Endothelial cell of umbilical vein (primary cell): ENCODE measurements at regions not wholly inside any gene's neighbourhood (a gene's known extent, or its start where the extent isn't known, plus 50 kb on each side); places are given as distances from the start of the nearest gene placed in this dataset.

ENCODE experiments used
- BruUV-seq: library from RNA; stranded (reverse); fragments of 400-500 nt; replicated peaks from 2 replicates; lab custom pipeline; 2021; lab: Mats Ljungman, UMichigan
- CTCF ChIA-PET: fragments of 300-600, 350-600 bp; sonication (Branson Sonifier 250); formaldehyde crosslinking; loops from one replicate; lab custom pipeline; 2021; ENCODE audit warnings: antibody characterized with exemption, inconsistent platforms; lab: Charles Lee
- POLR2A ChIA-PET: fragments of 300-600, 350-600 bp; sonication (Branson Sonifier 250); formaldehyde crosslinking; loops from one replicate; lab custom pipeline; 2021; ENCODE audit warnings: antibody characterized with exemption, inconsistent platforms; lab: Charles Lee
- DNase-seq: peaks from one replicate; pipeline ENCODE4 v3.0.0-alpha.2; 2011; ENCODE audit warnings: low read depth, low spot score
- FAIRE-seq: peaks from 2 replicates; lab custom pipeline; 2011; peaks lifted over from hg19 to GRCh38; lab: Jason Lieb, UNC
- H2AFZ ChIP-seq: 2 replicates; pipeline ENCODE4 v1.6.0; 2012; ENCODE audit warnings: low read depth, low read length, control low read depth, inconsistent platforms
- H3K27ac ChIP-seq: 2 replicates; pipeline ENCODE4 v1.5.1; 2011; ENCODE audit warnings: low read depth, mild to moderate bottlenecking, control low read depth, low read length, moderate library complexity; ENCODE audit not compliant: insufficient read depth
- H3K27me3 ChIP-seq, 2 experiments: 2 replicates each; pipeline versions ENCODE4 v1.6.0 to v1.6.1; 2011; ENCODE audit warnings: low read length in 2 of 2, mixed read lengths in 1 of 2; ENCODE audit not compliant: control insufficient read depth in 2 of 2, insufficient read depth in 2 of 2
- H3K36me3 ChIP-seq, 2 experiments: 2 replicates in 1 of 2; 3 replicates in 1 of 2; pipeline ENCODE4 v1.5.1; 2011; ENCODE audit warnings: low read length in 2 of 2, mild to moderate bottlenecking in 1 of 2, moderate library complexity in 1 of 2; ENCODE audit not compliant: control insufficient read depth in 2 of 2, insufficient read depth in 2 of 2; ENCODE audit errors: extremely low read depth in 1 of 2
- H3K4me1 ChIP-seq: 3 replicates; pipeline ENCODE4 v1.5.1; 2011; ENCODE audit warnings: mild to moderate bottlenecking, low read length; ENCODE audit not compliant: control insufficient read depth, insufficient read depth; ENCODE audit errors: extremely low read depth
- H3K4me2 ChIP-seq: 2 replicates; pipeline ENCODE4 v1.6.1; 2011; ENCODE audit warnings: low read length, control low read depth, mixed read lengths; ENCODE audit not compliant: insufficient read depth
- H3K4me3 ChIP-seq, 3 experiments: fragments of 200-600 bp in 1 of 3; sonication (generic), shearing (Covaris generic) in 1 of 3; replicated peaks in 1 of 3; 2 replicates each; pipeline ENCODE4 v1.5.1; 2011 to 2016; ENCODE audit warnings: control low read depth in 3 of 3, low read length in 3 of 3, mild to moderate bottlenecking in 2 of 3, inconsistent platforms in 1 of 3, low read depth in 1 of 3, moderate library complexity in 1 of 3; ENCODE audit not compliant: insufficient read depth in 1 of 3
- H3K79me2 ChIP-seq: 2 replicates; pipeline ENCODE4 v1.6.0; 2012; ENCODE audit warnings: low read length, inconsistent platforms; ENCODE audit not compliant: control insufficient read depth, insufficient read depth
- H3K9ac ChIP-seq: replicated peaks from 2 replicates; pipeline ENCODE3; 2011; ENCODE audit warnings: low read length, control low read depth; ENCODE audit not compliant: insufficient read depth; ENCODE audit errors: extremely low read depth
- H3K9me1 ChIP-seq: replicated peaks from 3 replicates; pipeline ENCODE4 v1.6.0; 2011; ENCODE audit warnings: mild to moderate bottlenecking, low read length; ENCODE audit not compliant: control insufficient read depth, insufficient read depth; ENCODE audit errors: extremely low read depth
- H3K9me3 ChIP-seq: replicated peaks from 2 replicates; pipeline ENCODE4 v1.5.1; 2012; ENCODE audit warnings: low read length, inconsistent platforms; ENCODE audit not compliant: control insufficient read depth, insufficient read depth
- H4K20me1 ChIP-seq: replicated peaks from 2 replicates; pipeline ENCODE3; 2011; ENCODE audit warnings: mild to moderate bottlenecking, low read length; ENCODE audit not compliant: control insufficient read depth, insufficient read depth; ENCODE audit errors: extremely low read depth
- EZH2 ChIP-seq: IDR thresholded peaks from 2 replicates; pipeline ENCODE4 v1.6.1; 2012; ENCODE audit warnings: borderline replicate concordance, low read depth, mild to moderate bottlenecking, moderate library complexity, low read length, inconsistent platforms; ENCODE audit not compliant: severe bottlenecking
- FOS ChIP-seq: IDR thresholded peaks from 2 replicates; pipeline ENCODE4 v1.6.1; 2011; ENCODE audit warnings: mild to moderate bottlenecking, low read length, moderate library complexity, borderline replicate concordance; ENCODE audit not compliant: insufficient read depth
- GATA2 ChIP-seq: IDR thresholded peaks from 2 replicates; pipeline ENCODE4 v1.7.0; 2011; ENCODE audit warnings: low read depth, mild to moderate bottlenecking, moderate library complexity, mixed read lengths, low read length; ENCODE audit not compliant: insufficient read length, insufficient read depth
- JUN ChIP-seq: IDR thresholded peaks from 2 replicates; pipeline ENCODE4 v1.6.1; 2011; ENCODE audit warnings: borderline replicate concordance, low read depth; ENCODE audit not compliant: insufficient read length, insufficient read depth
- MYC ChIP-seq: IDR thresholded peaks from one replicate; pipeline ENCODE4 v1.6.1; 2011; ENCODE audit warnings: mild to moderate bottlenecking, low read depth, low read length
- POLR2A ChIP-seq: IDR thresholded peaks from 2 replicates; pipeline ENCODE4 v1.6.1; 2012; ENCODE audit warnings: low read depth, mild to moderate bottlenecking, control low read depth, low read length
- POLR2AphosphoS5 ChIP-seq: IDR thresholded peaks from 2 replicates; pipeline ENCODE4 v1.6.1; 2012; ENCODE audit warnings: low read depth, mild to moderate bottlenecking, control low read depth, low read length, moderate library complexity; ENCODE audit not compliant: insufficient read depth
- dilution Hi-C: fragments of 300-500 bp; cut with MboI; formaldehyde crosslinking; loops from one replicate; pipeline ENCODE4 v1.15.0; 2019; ENCODE audit warnings: low sequenced_read_pairs; ENCODE audit not compliant: extremely low pct_ligation_motif_present
- intact Hi-C: fragments of 100-400 bp; cut with micrococcal nuclease; formaldehyde crosslinking; loops from one replicate; pipeline ENCODE4 v1.10.0; 2022
- TF ChIP-seq, protein P1 (sequence below): IDR thresholded peaks from 2 replicates; pipeline ENCODE4 v1.6.1; 2011; ENCODE audit not compliant: insufficient read depth, insufficient read length
- TF ChIP-seq, protein P2 (sequence below), 2 donors: IDR thresholded peaks; 1 replicate in 1 of 2; 2 replicates in 1 of 2; pipeline ENCODE4 v1.5.1; 2011; ENCODE audit warnings: low read length in 2 of 2, mild to moderate bottlenecking in 2 of 2, moderate library complexity in 2 of 2, control low read depth in 1 of 2, inconsistent platforms in 1 of 2, low read depth in 1 of 2; ENCODE audit not compliant: insufficient read depth in 1 of 2; ENCODE audit errors: extremely low read depth in 1 of 2

- no TSS peak for BruUV-seq
- POLR2A ChIA-PET: no interaction called here
- Histone ChIP-seq H3K27me3 (no peaks in the 10 kb centered on the region), H3K4me1 (no peaks in the 10 kb centered on the region), H4K20me1 (no peaks in the 10 kb centered on the region), H3K27ac (no peak overlapping the region), H3K36me3 (no peaks in the 10 kb centered on the region), H3K9me1 (no peaks in the 10 kb centered on the region), H3K9me3 (no peaks in the 10 kb centered on the region), H3K79me2 (no peaks in the 10 kb centered on the region), H3K9ac (no peak overlapping the region), H2AFZ (no peak overlapping the region), H3K4me2 (no peak overlapping the region), H3K4me3 (no peak overlapping the region)
- CTCF ChIA-PET: no interaction called here
- FAIRE-seq (no peak), DNase-seq (no peak)
- dilution Hi-C loops: no loop called here
- no peak for TF ChIP-seq FOS
- TF ChIP-seq POLR2A: no peak
- TF ChIP-seq MYC: no peak
- no peak for TF ChIP-seq POLR2AphosphoS5
- no peak for TF ChIP-seq GATA2
- TF ChIP-seq, protein P1, sequence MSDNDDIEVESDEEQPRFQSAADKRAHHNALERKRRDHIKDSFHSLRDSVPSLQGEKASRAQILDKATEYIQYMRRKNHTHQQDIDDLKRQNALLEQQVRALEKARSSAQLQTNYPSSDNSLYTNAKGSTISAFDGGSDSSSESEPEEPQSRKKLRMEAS: no peak
- TF ChIP-seq JUN: no peak
- TF ChIP-seq, protein P2, sequence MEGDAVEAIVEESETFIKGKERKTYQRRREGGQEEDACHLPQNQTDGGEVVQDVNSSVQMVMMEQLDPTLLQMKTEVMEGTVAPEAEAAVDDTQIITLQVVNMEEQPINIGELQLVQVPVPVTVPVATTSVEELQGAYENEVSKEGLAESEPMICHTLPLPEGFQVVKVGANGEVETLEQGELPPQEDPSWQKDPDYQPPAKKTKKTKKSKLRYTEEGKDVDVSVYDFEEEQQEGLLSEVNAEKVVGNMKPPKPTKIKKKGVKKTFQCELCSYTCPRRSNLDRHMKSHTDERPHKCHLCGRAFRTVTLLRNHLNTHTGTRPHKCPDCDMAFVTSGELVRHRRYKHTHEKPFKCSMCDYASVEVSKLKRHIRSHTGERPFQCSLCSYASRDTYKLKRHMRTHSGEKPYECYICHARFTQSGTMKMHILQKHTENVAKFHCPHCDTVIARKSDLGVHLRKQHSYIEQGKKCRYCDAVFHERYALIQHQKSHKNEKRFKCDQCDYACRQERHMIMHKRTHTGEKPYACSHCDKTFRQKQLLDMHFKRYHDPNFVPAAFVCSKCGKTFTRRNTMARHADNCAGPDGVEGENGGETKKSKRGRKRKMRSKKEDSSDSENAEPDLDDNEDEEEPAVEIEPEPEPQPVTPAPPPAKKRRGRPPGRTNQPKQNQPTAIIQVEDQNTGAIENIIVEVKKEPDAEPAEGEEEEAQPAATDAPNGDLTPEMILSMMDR (IDR thresholded peaks at IDR 0.05; ENCODE audit: extremely low read depth in 1 of 2, insufficient read depth in 1 of 2, low read depth in 1 of 2, low read length in 2 of 2): no peak
- TF ChIP-seq EZH2: no peak
- intact Hi-C loops: no loop called here
Measured at GRCh38 chr20:48040051-48040450, 254.8 kb upstream of the SULF2 start.
